Gastrocnemius medialis (tissue), 4 donors: ENCODE measurements at regions not wholly inside any gene's neighbourhood (a gene's known extent, or its start where the extent isn't known, plus 50 kb on each side); places are given as distances from the start of the nearest gene placed in this dataset.
A peak's percentile ranks its signal among the peaks of the same experiment; 100 is the strongest.
"Not testable (repeated sequence)": the region's sequence is repeated elsewhere in the genome, so short reads cannot be mapped to it uniquely, and the experiment has no call there.

Experiments used
- ATAC-seq, 2 donors: fragments of 150-250 bp; one replicate each; pipeline ENCODE4 v1.9.1; 2016
- DNase-seq, 2 donors: peaks; one replicate each; pipeline ENCODE4 v3.0.0-alpha.2; 2019
- H3K27ac ChIP-seq, 4 donors: fragments of 200-600 bp; sonication (generic); 1 replicate in 1 of 4; 2 replicates in 3 of 4; pipeline ENCODE4 v1.5.1; 2016 to 2018; ENCODE audit warnings: mild to moderate bottlenecking in 2 of 4, moderate library complexity in 1 of 4
- H3K27me3 ChIP-seq, 3 donors: fragments of 200-600 bp; sonication (generic) in 2 of 3; 1 replicate in 1 of 3; 2 replicates in 2 of 3; pipeline versions ENCODE4 v1.5.1 to v1.6.0; 2016 to 2019; ENCODE audit warnings: mild to moderate bottlenecking in 1 of 3, moderate library complexity in 1 of 3
- H3K36me3 ChIP-seq, 2 donors: fragments of 200-600 bp; sonication (generic) in 1 of 2; one replicate each; pipeline ENCODE4 v1.5.1; 2017 to 2018
- H3K4me1 ChIP-seq, 2 donors: fragments of 200-600 bp; sonication (generic) in 1 of 2; one replicate each; pipeline ENCODE4 v1.5.1; 2016 to 2017; ENCODE audit warnings: mild to moderate bottlenecking in 2 of 2
- H3K4me3 ChIP-seq, 4 donors: fragments of 200-600 bp; sonication (generic) in 3 of 4; 1 replicate in 1 of 4; 2 replicates in 3 of 4; pipeline ENCODE4 v1.5.1; 2016 to 2019; ENCODE audit warnings: mild to moderate bottlenecking in 2 of 4
- H3K9me3 ChIP-seq, 3 donors: fragments of 200-600 bp; sonication (generic) in 2 of 3; 1 replicate in 1 of 3; 2 replicates in 2 of 3; pipeline ENCODE4 v1.5.1; 2016 to 2019
- in situ Hi-C, 4 donors: fragments of 200-750 bp; cut with MboI; loops; one replicate each; pipeline versions ENCODE4 v1.15.0 to v1.8.0; 2017; ENCODE audit warnings: low sequenced_read_pairs in 4 of 4
- intact Hi-C: fragments of 100-400 bp; cut with DNase I; formaldehyde crosslinking; loops from one replicate; pipeline ENCODE4 v1.15.1; 2023; ENCODE audit warnings: low total_unique reads

GRCh38 chrY:26167332-26167731, 545.4 kb downstream of the CDY1 start:
- H3K9me3 ChIP-seq, H3K36me3 ChIP-seq, H3K4me3 ChIP-seq, H3K27ac ChIP-seq, ATAC-seq, H3K27me3 ChIP-seq, H3K4me1 ChIP-seq, in situ Hi-C loops, intact Hi-C loops, DNase-seq: not testable (repeated sequence)

DNA sequence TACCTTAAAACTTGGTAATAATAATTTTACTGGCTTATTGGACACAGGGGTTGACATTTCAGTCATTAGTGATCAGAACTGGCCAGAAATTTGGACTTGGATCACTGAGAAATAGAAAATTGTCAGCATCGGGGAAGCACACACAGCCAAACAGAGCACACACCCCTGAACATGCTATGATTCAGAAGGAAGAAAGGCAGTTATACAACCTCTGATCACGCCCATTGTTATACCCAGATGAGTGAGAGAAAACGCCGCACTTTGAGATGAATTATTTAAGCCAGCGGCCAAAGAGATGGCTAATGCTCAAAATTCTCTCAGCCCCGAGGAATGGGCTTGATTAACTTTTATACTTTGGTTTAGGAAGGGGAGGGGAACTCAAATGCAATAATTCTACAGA, 557.4 kb downstream of the CDY1 start:
- DNase-seq, H3K4me1 ChIP-seq, H3K4me3 ChIP-seq, H3K36me3 ChIP-seq, intact Hi-C loops, H3K27ac ChIP-seq, in situ Hi-C loops, ATAC-seq, H3K9me3 ChIP-seq, H3K27me3 ChIP-seq: not testable (repeated sequence)

GRCh38 chrY:26224974-26225373, 603.1 kb downstream of the CDY1 start:
- H3K36me3 ChIP-seq, H3K9me3 ChIP-seq, in situ Hi-C loops, DNase-seq, H3K4me1 ChIP-seq, H3K4me3 ChIP-seq, H3K27me3 ChIP-seq, intact Hi-C loops, ATAC-seq, H3K27ac ChIP-seq: not testable (repeated sequence)

- H3K27ac ChIP-seq, H3K36me3 ChIP-seq, ATAC-seq, in situ Hi-C loops, intact Hi-C loops, H3K9me3 ChIP-seq, H3K27me3 ChIP-seq, H3K4me3 ChIP-seq, H3K4me1 ChIP-seq, DNase-seq: not testable (repeated sequence)
Observed at GRCh38 chrY:26225468-26225867, 603.6 kb downstream of the CDY1 start.

- H3K4me3 ChIP-seq, in situ Hi-C loops: not testable (repeated sequence)
Observed at GRCh38 chrY:26240944-26241343, 619.0 kb downstream of the CDY1 start.

DNA sequence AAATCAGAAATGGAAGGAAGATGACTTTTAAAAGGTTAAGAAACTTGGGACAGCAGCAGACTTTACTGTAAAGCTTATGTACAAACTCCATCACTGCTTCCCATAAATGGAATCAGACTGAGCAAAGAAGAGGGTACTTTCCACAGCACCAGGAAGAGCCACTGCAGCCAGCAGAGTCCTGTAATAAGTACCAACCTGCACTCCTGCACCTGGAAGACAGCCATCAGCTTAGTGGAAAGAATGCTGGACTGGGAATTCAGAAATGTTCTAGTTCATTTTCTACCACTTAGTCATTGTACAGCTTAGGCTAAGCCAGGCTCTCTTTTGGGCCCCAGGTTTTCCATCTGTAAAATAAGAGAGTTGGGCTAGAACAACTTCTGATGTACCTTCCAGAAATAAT, 632.3 kb downstream of the CDY1 start:
- in situ Hi-C loops, H3K27ac ChIP-seq: not testable (repeated sequence)

More at GRCh38 chrY:26240944-26241343, 619.0 kb downstream of the CDY1 start:
- H3K27ac ChIP-seq, ATAC-seq, H3K27me3 ChIP-seq, intact Hi-C loops, H3K4me1 ChIP-seq, DNase-seq, H3K9me3 ChIP-seq, H3K36me3 ChIP-seq: not testable (repeated sequence)

DNA sequence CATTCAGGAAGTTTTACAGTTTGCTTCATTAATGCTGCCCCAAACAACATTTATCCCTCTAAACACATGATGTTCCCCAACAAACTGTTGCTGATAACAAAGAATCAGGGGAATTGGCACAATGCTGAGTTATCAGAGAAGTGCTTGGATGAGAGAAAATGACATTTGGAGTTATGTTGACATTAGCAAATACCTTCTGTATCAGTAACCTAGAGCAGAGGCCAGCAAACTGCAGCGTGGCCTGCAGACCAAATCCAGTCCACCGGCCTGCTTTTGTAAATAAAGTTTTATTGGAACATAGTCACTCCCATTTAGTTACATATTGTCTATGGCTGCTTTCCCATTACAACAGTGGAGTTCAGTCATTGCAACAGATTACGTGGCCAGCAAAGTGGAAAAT, 643.5 kb downstream of the CDY1 start:
- in situ Hi-C loops, H3K27me3 ChIP-seq, DNase-seq, ATAC-seq, H3K4me3 ChIP-seq, H3K9me3 ChIP-seq, intact Hi-C loops, H3K4me1 ChIP-seq, H3K27ac ChIP-seq, H3K36me3 ChIP-seq: not testable (repeated sequence)

More for the DNA sequence above, 632.3 kb downstream of the CDY1 start:
- H3K4me3 ChIP-seq, ATAC-seq, H3K36me3 ChIP-seq, DNase-seq, H3K27me3 ChIP-seq, intact Hi-C loops, H3K9me3 ChIP-seq, H3K4me1 ChIP-seq: not testable (repeated sequence)

GRCh38 chrY:26268421-26268820, 646.5 kb downstream of the CDY1 start:
- ATAC-seq, H3K4me1 ChIP-seq, H3K4me3 ChIP-seq, in situ Hi-C loops, intact Hi-C loops, H3K27me3 ChIP-seq, H3K36me3 ChIP-seq, H3K27ac ChIP-seq, H3K9me3 ChIP-seq, DNase-seq: not testable (repeated sequence)

- in situ Hi-C loops, H3K36me3 ChIP-seq, H3K4me3 ChIP-seq, H3K27me3 ChIP-seq, ATAC-seq, H3K9me3 ChIP-seq, intact Hi-C loops, H3K4me1 ChIP-seq, H3K27ac ChIP-seq, DNase-seq: not testable (repeated sequence)
Observed at GRCh38 chrY:26268934-26269333, 647.0 kb downstream of the CDY1 start.

GRCh38 chrY:26273089-26273488, 651.2 kb downstream of the CDY1 start:
- H3K9me3 ChIP-seq, H3K36me3 ChIP-seq, H3K4me3 ChIP-seq, H3K4me1 ChIP-seq, intact Hi-C loops, DNase-seq, in situ Hi-C loops, H3K27me3 ChIP-seq, H3K27ac ChIP-seq, ATAC-seq: not testable (repeated sequence)

GRCh38 chrY:26306046-26306445, 684.1 kb downstream of the CDY1 start:
- H3K9me3 ChIP-seq, in situ Hi-C loops, H3K4me3 ChIP-seq, intact Hi-C loops, H3K4me1 ChIP-seq, DNase-seq, H3K27ac ChIP-seq, H3K27me3 ChIP-seq, H3K36me3 ChIP-seq: not testable (repeated sequence)
- peak; percentile 36 to 42 for ATAC-seq

GRCh38 chrY:26306630-26307385, 684.9 kb downstream of the CDY1 start:
- intact Hi-C loops, DNase-seq, H3K4me3 ChIP-seq, ATAC-seq, H3K36me3 ChIP-seq, H3K27me3 ChIP-seq, H3K4me1 ChIP-seq, in situ Hi-C loops, H3K27ac ChIP-seq, H3K9me3 ChIP-seq: not testable (repeated sequence)
